K562 (cell line): ENCODE measurements at regions not wholly inside any gene's neighbourhood (a gene's known extent, or its start where the extent isn't known, plus 50 kb on each side); places are given as distances from the start of the nearest gene placed in this dataset.

Experiments used
- ATAC-seq: fragments of 200-7000 bp; cut with Tn5 transposase; 3 replicates; pipeline ENCODE4 v1.9.1; 2020; ENCODE audit warnings: moderate library complexity
- BruUV-seq: library from RNA; stranded (reverse); fragments of 400-500 nt; replicated peaks from 2 replicates; lab custom pipeline; 2021; lab: Mats Ljungman, UMichigan
- CTCF ChIA-PET: fragments of 300-600 bp; formaldehyde crosslinking; extraction: SDS; loops from one replicate; lab custom pipeline; 2021; ENCODE audit warnings: low intra/inter-chr PET ratio; lab: Yijun Ruan, JAX
- POLR2A ChIA-PET: fragments of 300-600, 350-650 bp; sonication (Branson Sonifier 250); formaldehyde crosslinking; extraction: SDS; loops from one replicate; lab custom pipeline; 2021; ENCODE audit warnings: antibody characterized with exemption, inconsistent platforms; lab: Yijun Ruan, JAX
- DNase-seq, 4 experiments: peaks; one replicate each; pipeline versions ENCODE4 v3.0.0 to v3.0.0-alpha.2; 2011 to 2018; ENCODE audit warnings: low spot score in 3 of 4, mixed read lengths in 3 of 4; ENCODE audit errors: extremely low read depth in 1 of 4
- FAIRE-seq: peaks from 2 replicates; lab custom pipeline; 2011; peaks lifted over from hg19 to GRCh38; lab: Jason Lieb, UNC
- H2AFZ ChIP-seq: 2 replicates; pipeline ENCODE4 v1.6.0; 2011; ENCODE audit warnings: low read depth, low read length, control low read depth, inconsistent platforms
- H3K27ac ChIP-seq: fragments of 200-600 bp; 3 replicates; pipeline ENCODE4 v1.8.0; 2011; ENCODE audit warnings: low read depth, mild to moderate bottlenecking, control low read depth, inconsistent platforms, low read length, moderate library complexity, mixed read lengths; ENCODE audit errors: extremely low read depth
- H3K27me3 ChIP-seq, 2 experiments: fragments of 300-600 bp in 1 of 2; 2 replicates in 1 of 2; 3 replicates in 1 of 2; pipeline versions ENCODE4 v1.6.0 to v1.8.0; 2011; ENCODE audit warnings: inconsistent platforms in 2 of 2, low read length in 2 of 2, mild to moderate bottlenecking in 1 of 2, mixed read lengths in 1 of 2, moderate library complexity in 1 of 2; ENCODE audit not compliant: control insufficient read depth in 2 of 2, insufficient read depth in 2 of 2
- H3K36me3 ChIP-seq: fragments of 300-600 bp; 3 replicates; pipeline ENCODE4 v1.8.0; 2011; ENCODE audit warnings: mild to moderate bottlenecking, low read length, inconsistent platforms; ENCODE audit not compliant: control insufficient read depth, insufficient read depth
- H3K4me1 ChIP-seq, 2 experiments: fragments of 200-600 bp in 1 of 2; replicated peaks in 1 of 2; 2 replicates in 1 of 2; 3 replicates in 1 of 2; pipeline versions ENCODE4 v1.5.1 to v1.8.0; 2011; ENCODE audit warnings: inconsistent platforms in 2 of 2, low read length in 2 of 2, mild to moderate bottlenecking in 1 of 2, mixed read lengths in 1 of 2, moderate library complexity in 1 of 2; ENCODE audit not compliant: control insufficient read depth in 2 of 2, insufficient read depth in 2 of 2
- H3K4me2 ChIP-seq: 2 replicates; pipeline ENCODE4 v1.6.1; 2011; ENCODE audit warnings: low read length, control low read depth, inconsistent platforms, mixed read lengths; ENCODE audit not compliant: insufficient read depth
- H3K4me3 ChIP-seq: fragments of 200-600 bp; sonication (generic), shearing (Covaris generic); 2 replicates; pipeline ENCODE4 v1.5.1; 2016; ENCODE audit warnings: control low read depth, inconsistent platforms
- H3K79me2 ChIP-seq: fragments of 200-600 bp; 3 replicates; pipeline ENCODE4 v1.8.0; 2011; ENCODE audit warnings: low read length, inconsistent platforms; ENCODE audit not compliant: control insufficient read depth, insufficient read depth
- H3K9ac ChIP-seq, 2 experiments: 2 replicates each; pipeline versions ENCODE4 v1.6.0 to v1.6.1; 2011; ENCODE audit warnings: low read depth in 2 of 2, low read length in 2 of 2, control low read depth in 1 of 2, inconsistent platforms in 1 of 2, mild to moderate bottlenecking in 1 of 2, mixed read lengths in 1 of 2; ENCODE audit not compliant: insufficient read depth in 1 of 2
- H3K9me1 ChIP-seq: one replicate; pipeline ENCODE4 v1.6.0; 2011; ENCODE audit warnings: inconsistent platforms, mild to moderate bottlenecking, low read length, moderate library complexity; ENCODE audit not compliant: control insufficient read depth, insufficient read depth
- H3K9me3 ChIP-seq: replicated peaks from 2 replicates; pipeline ENCODE4 v1.5.1; 2011; ENCODE audit warnings: low read depth, low read length, inconsistent platforms; ENCODE audit not compliant: control insufficient read depth, insufficient read depth
- H4K20me1 ChIP-seq: replicated peaks from 2 replicates; pipeline ENCODE4 v1.6.1; 2011; ENCODE audit warnings: low read length, inconsistent platforms, mixed read lengths; ENCODE audit not compliant: control insufficient read depth, insufficient read depth
- CBX2 ChIP-seq: fragments of 200-600 bp; sonication (generic); IDR thresholded peaks from one replicate; pipeline ENCODE4 v1.6.1; 2012; ENCODE audit warnings: mild to moderate bottlenecking, low read length, inconsistent platforms; ENCODE audit not compliant: insufficient read depth, poor library complexity, severe bottlenecking
- E2F3 ChIP-seq: fragments of 250-450 bp; sonication (Bioruptor Pico); IDR thresholded peaks from 2 replicates; pipeline ENCODE4 v1.4.0; 2020; ENCODE audit warnings: mild to moderate bottlenecking
- ESRRB ChIP-seq: fragments of 250-450 bp; sonication (Bioruptor Pico); IDR thresholded peaks from 2 replicates; pipeline ENCODE4 v1.5.0; 2020; ENCODE audit warnings: mild to moderate bottlenecking, moderate library complexity, borderline replicate concordance
- MAZ ChIP-seq, 2 experiments: fragments of 450-650 bp in 1 of 2; sonication (generic) in 1 of 2; formaldehyde crosslinking; IDR thresholded peaks in 1 of 2; conservative IDR thresholded peaks in 1 of 2; 2 replicates each; pipeline versions ENCODE4 v1.4.0 to v1.5.0; 2020; ENCODE audit warnings: mild to moderate bottlenecking in 1 of 2, missing genetic modification reagents in 1 of 2
- RBM22 ChIP-seq: fragments of 200-400 bp; formaldehyde crosslinking; IDR thresholded peaks from 2 replicates; pipeline ENCODE4 v1.6.1; 2018; ENCODE audit warnings: low read length, low read depth; ENCODE audit not compliant: poor library complexity, severe bottlenecking
- ZKSCAN1 ChIP-seq: fragments of 150-350 bp; IDR thresholded peaks from 2 replicates; pipeline ENCODE4 v1.6.1; 2016; ENCODE audit warnings: low read depth, low read length
- WGBS: fragments of 100-300 bp; shearing (Covaris generic); methylation state at CpG from one replicate; pipeline ENCODE4 v1.1.6; 2016; ENCODE audit warnings: low coverage, mixed read lengths; ENCODE audit not compliant: insufficient coverage; ENCODE audit errors: missing lambda C conversion rate; 5-methylcytosine and 5-hydroxymethylcytosine counted together
- in situ Hi-C: fragments of 300-500 bp; cut with MboI; formaldehyde crosslinking; loops from 4 replicates; pipeline ENCODE4 v1.15.0; 2018; ENCODE audit warnings: inconsistent platforms, mixed read lengths
- intact Hi-C: fragments of 100-400 bp; cut with micrococcal nuclease; formaldehyde crosslinking; loops from 2 replicates; pipeline ENCODE4 v1.14.2; 2022
- TF ChIP-seq, protein P1 (sequence below): sonication (generic); formaldehyde crosslinking; IDR thresholded peaks from 2 replicates; pipeline ENCODE4 v1.8.0; 2023; ENCODE audit warnings: mild to moderate bottlenecking, missing genetic modification reagents
- TF ChIP-seq, protein P2 (sequence below): fragments of 450-650 bp; formaldehyde crosslinking; IDR thresholded peaks from 2 replicates; pipeline ENCODE4 v1.4.0; 2020; ENCODE audit warnings: mild to moderate bottlenecking, moderate library complexity
- TF ChIP-seq, protein P3 (sequence below): fragments of 250-450 bp; sonication (Bioruptor Pico); IDR thresholded peaks from 2 replicates; pipeline ENCODE4 v1.8.0; 2022; ENCODE audit warnings: inconsistent platforms

DNA sequence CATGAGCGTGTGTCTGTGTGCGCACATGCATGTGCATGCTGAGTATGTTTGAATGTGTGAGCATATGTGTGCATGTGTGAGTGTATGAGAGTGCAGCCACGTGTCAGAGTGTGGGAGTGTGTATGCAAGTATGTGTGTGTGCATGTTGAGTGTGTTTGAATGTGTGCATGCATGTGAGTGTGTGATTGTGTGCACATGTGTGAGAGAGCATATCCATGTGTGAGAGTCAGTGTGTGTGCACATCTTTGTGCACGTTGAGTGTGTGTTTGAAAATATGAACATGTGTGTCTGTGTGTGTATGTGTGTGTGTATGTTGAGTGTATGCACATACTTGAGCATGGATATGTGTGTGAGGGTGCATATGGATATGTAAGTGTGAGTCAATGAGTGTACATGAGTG lies 730.8 kb downstream of the VRK1 start:
- CTCF ChIA-PET, result no interaction called here
- no peak for FAIRE-seq
- no peak for TF ChIP-seq ESRRB (CRISPR knock-in tag)
- TF ChIP-seq MAZ (CRISPR knock-in tag; conservative IDR thresholded peaks at IDR 0.05 in 1 of 2, IDR thresholded peaks at IDR 0.05 in 1 of 2), result no peak
- TF ChIP-seq, protein P1, sequence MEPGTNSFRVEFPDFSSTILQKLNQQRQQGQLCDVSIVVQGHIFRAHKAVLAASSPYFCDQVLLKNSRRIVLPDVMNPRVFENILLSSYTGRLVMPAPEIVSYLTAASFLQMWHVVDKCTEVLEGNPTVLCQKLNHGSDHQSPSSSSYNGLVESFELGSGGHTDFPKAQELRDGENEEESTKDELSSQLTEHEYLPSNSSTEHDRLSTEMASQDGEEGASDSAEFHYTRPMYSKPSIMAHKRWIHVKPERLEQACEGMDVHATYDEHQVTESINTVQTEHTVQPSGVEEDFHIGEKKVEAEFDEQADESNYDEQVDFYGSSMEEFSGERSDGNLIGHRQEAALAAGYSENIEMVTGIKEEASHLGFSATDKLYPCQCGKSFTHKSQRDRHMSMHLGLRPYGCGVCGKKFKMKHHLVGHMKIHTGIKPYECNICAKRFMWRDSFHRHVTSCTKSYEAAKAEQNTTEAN (CRISPR knock-in tag), result no peak
- no peak for TF ChIP-seq E2F3 (CRISPR knock-in tag)
- no peak for TF ChIP-seq RBM22
- TF ChIP-seq, protein P2, sequence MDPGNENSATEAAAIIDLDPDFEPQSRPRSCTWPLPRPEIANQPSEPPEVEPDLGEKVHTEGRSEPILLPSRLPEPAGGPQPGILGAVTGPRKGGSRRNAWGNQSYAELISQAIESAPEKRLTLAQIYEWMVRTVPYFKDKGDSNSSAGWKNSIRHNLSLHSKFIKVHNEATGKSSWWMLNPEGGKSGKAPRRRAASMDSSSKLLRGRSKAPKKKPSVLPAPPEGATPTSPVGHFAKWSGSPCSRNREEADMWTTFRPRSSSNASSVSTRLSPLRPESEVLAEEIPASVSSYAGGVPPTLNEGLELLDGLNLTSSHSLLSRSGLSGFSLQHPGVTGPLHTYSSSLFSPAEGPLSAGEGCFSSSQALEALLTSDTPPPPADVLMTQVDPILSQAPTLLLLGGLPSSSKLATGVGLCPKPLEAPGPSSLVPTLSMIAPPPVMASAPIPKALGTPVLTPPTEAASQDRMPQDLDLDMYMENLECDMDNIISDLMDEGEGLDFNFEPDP, result no peak
- no peak for TF ChIP-seq CBX2
- TF ChIP-seq, protein P3, sequence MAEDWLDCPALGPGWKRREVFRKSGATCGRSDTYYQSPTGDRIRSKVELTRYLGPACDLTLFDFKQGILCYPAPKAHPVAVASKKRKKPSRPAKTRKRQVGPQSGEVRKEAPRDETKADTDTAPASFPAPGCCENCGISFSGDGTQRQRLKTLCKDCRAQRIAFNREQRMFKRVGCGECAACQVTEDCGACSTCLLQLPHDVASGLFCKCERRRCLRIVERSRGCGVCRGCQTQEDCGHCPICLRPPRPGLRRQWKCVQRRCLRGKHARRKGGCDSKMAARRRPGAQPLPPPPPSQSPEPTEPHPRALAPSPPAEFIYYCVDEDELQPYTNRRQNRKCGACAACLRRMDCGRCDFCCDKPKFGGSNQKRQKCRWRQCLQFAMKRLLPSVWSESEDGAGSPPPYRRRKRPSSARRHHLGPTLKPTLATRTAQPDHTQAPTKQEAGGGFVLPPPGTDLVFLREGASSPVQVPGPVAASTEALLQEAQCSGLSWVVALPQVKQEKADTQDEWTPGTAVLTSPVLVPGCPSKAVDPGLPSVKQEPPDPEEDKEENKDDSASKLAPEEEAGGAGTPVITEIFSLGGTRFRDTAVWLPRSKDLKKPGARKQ, result no peak
- no peak for TF ChIP-seq ZKSCAN1
- TF ChIP-seq, all 486 proteins: peak for 0
- POLR2A ChIA-PET, result no interaction called here
- in situ Hi-C loops, result no loop called here
- H3K36me3 ChIP-seq, result no peaks in the 10 kb centered on the region
- no peaks in the 10 kb centered on the region for H3K9me1 ChIP-seq
- H3K27me3 ChIP-seq, result no peaks in the 10 kb centered on the region
- WGBS, result 6% methylated on average over 4 of the region's 4 CpGs
- no peak overlapping the region for H3K4me2 ChIP-seq
- H3K27ac ChIP-seq, result no peak overlapping the region
- intact Hi-C loops, result no loop called here
- DNase-seq (no peak), ATAC-seq (no peak)
- H3K9me3 ChIP-seq, result no peaks in the 10 kb centered on the region
- no peak overlapping the region for H3K9ac ChIP-seq
- no peaks in the 10 kb centered on the region for H3K4me1 ChIP-seq
- H3K4me3 ChIP-seq, result no peak overlapping the region
- no peak overlapping the region for H2AFZ ChIP-seq
- no peaks in the 10 kb centered on the region for H4K20me1 ChIP-seq
- no TSS peak for BruUV-seq
- no peaks in the 10 kb centered on the region for H3K79me2 ChIP-seq
